ENCODE measurements at regions not wholly inside any gene's neighbourhood (a gene's known extent, or its start where the extent isn't known, plus 50 kb on each side); places are given as distances from the start of the nearest gene placed in this dataset.

GRCh38 chr7:119572132-119572531 is 700.8 kb upstream of the KCND2 start:
- TF ChIP-seq CTCF (IDR thresholded peaks at IDR 0.05): no peak
- TF ChIP-seq POLR2AphosphoS5 (IDR thresholded peaks at IDR 0.05): no peak
- no peak for TF ChIP-seq POLR2A (IDR thresholded peaks at IDR 0.05)

Measured in breast epithelium (tissue), 3 donors.